GM19455 (cell line): ENCODE measurements at regions not wholly inside any gene's neighbourhood (a gene's known extent, or its start where the extent isn't known, plus 50 kb on each side); places are given as distances from the start of the nearest gene placed in this dataset.
"Not testable (repeated sequence)": the region's sequence is repeated elsewhere in the genome, so short reads cannot be mapped to it uniquely, and the experiment has no call there.

ENCODE experiments used
- ATAC-seq: cut with Tn5 transposase; IDR thresholded peaks from one replicate; pipeline ENCODE4 v1.9.1; 2021; ENCODE audit not compliant: unreplicated experiment

DNA sequence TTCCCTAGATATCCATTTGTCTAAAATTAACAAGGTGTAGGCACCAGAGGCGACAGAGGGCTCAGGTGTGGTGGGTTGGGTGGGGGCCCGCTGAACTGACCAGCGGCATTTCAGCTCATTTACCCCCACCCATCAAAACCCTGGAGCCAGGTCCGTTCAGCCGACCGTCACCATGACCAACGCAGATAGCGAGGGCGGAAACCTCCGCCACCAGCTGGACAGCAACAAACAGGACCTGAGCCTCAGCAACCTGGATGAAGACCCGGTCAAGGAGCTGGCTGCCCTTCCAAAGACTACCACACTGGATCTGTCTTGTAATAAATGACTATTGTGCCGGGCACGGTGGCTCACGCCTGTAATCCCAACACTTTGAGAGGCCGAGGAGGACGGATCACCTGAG, 120.8 kb upstream of the LGSN start:
- ATAC-seq, result no peak

- no peak for ATAC-seq
Observed at GRCh38 chr6:63441266-63441956, 121.6 kb upstream of the LGSN start.

GRCh38 chr6:63442870-63443269, 123.1 kb upstream of the LGSN start:
- ATAC-seq, result no peak

DNA sequence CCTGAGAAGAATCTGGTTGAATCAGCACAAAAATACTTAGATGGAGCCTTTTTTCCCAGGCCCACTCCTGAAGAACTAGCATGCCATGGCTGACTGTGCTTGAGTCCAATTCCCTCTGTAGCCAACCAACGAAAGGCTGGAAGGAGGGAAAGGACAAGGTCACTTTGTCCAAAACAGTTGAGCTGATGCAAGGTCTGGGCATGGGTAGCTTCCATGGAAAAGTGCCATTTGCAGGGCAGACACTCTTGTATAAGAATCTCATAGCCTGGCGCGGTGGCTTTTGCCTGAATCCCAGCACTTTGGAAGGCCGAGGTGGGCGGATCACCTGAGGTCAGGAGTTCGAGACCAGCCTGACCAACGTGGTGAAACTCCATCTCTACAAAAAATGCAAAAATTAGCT, 125.0 kb upstream of the LGSN start:
- ATAC-seq, result no peak

- no peak for ATAC-seq
Observed at GRCh38 chr6:63446405-63446804, 125.9 kb upstream of the LOC128125822 start.

GRCh38 chr6:63447134-63447533, 125.1 kb upstream of the LOC128125822 start:
- ATAC-seq, result no peak

GRCh38 chr6:63448229-63448628, 124.1 kb upstream of the LOC128125822 start:
- no peak for ATAC-seq

DNA sequence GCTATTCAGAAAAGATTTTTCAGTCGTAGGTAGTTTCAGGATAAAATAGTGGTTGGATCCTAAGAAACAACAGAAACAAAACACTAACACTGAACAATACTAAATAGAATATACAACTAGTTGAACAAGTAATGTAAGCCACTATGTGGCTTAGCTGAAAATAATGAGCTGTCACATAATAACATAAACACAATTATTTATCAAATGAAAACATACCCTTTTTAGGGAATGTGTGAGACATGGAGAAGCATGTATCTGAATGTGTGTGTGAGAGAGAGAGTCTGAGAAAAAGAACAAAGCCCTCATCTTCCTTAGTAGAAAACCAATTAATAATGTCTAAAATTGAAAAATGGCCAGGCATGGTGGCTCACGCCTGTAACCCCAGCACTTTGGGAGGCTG, 122.6 kb upstream of the LOC128125822 start:
- ATAC-seq, result no peak

GRCh38 chr6:63451238-63451637, 121.0 kb upstream of the LOC128125822 start:
- ATAC-seq, result no peak

GRCh38 chr6:63452125-63452524, 120.2 kb upstream of the LOC128125822 start:
- no peak for ATAC-seq

DNA sequence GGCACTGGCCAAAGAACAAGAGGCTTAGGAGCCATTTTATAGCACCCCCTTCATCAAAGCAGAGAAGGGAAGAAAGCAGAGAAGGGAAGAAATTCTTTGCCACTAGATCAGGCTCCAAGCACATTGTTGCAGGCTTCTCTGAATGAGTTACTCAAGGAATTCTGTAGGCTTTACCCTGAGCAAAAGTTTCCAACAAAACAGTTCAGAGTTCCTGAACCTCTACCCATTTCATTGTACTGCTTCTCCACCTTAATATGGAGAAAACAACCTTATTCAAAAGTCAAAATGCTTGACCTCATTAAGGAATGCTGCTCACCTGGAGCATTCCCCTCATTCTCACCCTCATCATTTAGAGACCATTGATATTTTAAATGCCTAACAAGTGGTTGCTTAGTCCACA, 115.5 kb upstream of the LOC128125822 start:
- no peak for ATAC-seq

DNA sequence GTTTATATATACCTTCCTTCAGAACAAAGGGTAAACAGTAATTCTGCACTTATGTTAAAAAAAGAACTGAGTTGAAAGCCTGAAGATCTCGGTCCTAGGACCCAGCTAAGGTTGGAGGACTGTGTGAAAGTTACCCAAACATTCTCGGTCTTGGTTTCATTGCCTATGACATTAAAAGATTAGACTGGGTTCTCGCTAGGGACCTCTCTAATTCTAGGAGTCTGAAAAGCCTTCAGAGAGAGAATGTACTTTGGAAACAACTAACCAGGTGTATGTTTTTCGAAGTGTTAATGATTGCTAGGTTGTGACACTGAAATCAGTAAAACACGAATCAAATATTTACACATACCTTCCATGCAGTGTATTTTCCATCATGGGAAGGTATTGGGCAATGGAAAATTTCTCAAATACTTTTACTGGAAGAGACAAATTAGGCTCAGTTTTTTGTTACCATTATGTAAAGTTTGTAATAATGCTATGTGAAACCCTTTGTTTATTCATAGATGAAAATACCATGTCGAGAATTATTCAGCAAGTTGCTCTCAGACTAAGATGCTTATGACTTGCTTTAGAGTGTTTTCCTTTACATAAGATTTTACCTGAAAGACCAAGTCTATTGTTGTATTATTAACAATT, 113.7 kb upstream of the LOC128125822 start:
- peak; percentile 84 for ATAC-seq

- no peak for ATAC-seq
Observed at GRCh38 chr6:63459814-63460213, 112.5 kb upstream of the LOC128125822 start.

GRCh38 chr6:63460971-63461370, 111.3 kb upstream of the LOC128125822 start:
- ATAC-seq, result no peak

DNA sequence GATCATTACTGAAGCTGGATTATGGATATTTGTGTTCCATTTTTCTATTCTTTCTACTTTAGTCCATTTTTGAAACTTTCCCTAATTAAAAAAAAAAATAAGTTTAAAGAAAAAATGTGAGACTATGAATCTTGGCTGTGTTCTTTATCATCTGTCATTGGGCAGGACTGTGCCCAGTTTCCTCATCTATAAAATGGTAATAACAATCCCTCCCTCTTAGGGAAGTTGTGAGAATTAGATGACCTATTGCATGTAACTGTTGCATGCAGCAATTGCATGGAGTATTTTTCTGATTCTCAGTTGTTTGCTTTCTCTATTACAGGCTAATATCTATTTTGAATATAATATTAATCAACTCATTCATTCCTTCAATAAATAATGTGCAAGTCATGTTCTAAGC, 108.2 kb upstream of the LOC128125822 start:
- ATAC-seq, result no peak

- no peak for ATAC-seq
Observed at GRCh38 chr6:63465750-63466149, 106.5 kb upstream of the LOC128125822 start.

DNA sequence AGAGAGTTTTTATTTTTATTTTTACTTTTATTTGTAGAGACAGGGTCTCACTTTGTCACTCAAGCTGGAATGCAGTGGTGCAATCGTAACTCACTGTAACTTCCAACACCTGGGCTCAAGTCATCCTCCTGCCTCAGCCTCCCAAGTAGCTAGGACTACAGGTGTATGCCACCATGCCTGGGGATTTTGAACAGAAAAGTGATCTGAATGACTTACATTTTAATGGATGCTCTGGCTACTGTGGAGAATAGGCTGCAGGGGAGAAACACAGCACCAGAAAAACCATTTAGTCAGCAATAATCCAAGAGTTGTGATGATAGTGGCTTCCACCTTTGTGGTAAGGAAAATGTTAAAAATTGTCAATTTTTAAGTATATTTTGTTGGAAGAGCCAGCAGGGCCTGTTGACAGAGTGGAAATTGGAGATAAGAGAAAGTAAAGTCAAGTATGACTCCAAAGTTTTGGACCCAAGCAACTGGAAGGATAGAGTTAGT, 106.0 kb upstream of the LOC128125822 start:
- no peak for ATAC-seq

DNA sequence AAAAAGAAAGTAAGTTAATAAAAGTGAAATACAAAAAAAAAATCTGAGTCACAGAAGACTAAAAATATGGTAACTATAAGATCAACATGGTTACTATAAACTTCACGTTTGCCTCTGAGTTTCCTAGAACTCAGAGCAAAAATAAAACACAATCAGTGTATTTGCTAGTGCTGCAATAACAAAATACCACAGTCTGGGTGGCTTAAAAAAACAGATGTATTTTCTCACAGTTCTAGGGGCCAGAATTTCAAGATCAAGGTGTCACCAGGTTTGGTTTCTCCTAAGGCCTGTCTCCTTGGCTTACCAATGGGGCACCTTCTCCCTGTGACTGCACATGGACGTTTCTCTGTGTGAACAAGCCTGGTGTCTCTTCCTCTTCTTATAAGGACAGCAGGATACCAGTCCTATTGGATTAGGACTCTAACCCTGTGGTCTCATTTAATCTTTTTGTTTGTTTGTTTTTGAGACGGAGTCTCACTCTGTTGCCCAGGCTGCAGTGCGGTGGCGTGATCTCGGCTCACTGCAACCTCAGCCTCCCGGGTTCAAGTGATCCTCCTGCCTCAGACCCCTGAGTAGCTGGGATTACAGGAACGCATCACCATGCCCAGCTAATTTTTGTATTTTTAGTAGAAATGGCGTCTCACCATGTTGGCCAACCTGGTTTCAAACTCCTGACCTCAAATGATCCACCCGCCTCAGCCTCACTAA, 104.9 kb upstream of the LOC128125822 start:
- ATAC-seq, result no peak

- ATAC-seq, result not testable (repeated sequence)
Observed at GRCh38 chr6:63471145-63471544, 101.1 kb upstream of the LOC128125822 start.

DNA sequence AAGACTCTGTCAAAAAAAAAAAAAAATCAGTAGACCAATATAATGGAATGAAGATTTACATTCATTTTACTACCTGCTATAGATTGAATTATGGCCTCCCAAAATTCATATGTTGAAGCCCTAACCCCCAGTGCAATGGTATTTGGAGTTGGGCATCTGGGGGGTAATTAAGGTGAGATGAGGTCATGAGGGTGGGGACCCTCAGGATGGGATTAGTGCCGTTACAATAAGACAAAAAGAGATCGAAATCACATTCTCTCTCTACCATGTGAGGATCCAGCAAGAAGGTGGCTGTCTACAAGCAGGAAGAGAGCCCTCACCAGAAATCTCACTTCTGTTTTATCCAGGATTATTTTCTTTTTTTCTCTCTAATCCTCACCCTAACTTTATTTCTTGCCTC, 100.6 kb upstream of the LOC128125822 start:
- ATAC-seq, result no peak

DNA sequence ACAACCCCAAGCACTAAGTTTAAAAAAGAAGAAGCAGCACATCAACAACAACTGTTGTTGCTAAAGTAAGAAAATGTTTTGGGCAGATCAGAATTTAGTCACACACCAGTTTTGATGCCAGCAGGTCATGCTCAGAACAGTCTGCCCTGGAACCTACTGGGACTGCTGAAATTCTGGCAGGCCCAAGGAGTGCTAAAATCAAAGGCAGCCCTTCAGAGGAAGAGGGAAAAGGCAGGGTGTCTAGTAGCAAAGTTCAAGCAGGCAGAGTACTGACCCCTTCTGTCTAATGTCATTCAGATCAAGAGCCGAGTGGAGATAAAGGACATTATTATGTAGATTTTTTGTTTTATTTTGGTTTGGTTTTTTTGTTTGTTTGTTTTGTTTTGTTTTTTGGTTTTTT, 96.6 kb upstream of the LOC128125822 start:
- no peak for ATAC-seq

DNA sequence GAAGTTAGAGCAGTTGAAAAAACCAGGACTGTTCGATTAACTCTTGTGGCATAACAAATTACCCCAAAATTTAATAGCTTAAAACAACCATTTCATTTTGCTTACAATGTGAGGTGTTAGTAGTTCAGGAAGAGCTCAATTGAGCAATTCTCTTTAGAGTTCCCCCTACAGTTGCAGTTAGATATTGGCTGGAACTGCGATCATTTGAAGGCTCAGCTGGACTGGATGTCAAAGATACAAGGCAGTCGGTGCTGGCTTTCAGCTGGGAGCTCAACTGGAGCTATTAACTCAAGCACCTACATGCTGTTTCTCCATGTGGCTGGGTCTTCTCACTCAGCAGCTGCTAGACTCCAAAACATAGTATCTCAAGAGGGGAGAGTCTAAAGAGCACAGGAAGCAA, 96.0 kb upstream of the LOC128125822 start:
- no peak for ATAC-seq
